ENCODE measurements at regions not wholly inside any gene's neighbourhood (a gene's known extent, or its start where the extent isn't known, plus 50 kb on each side); places are given as distances from the start of the nearest gene placed in this dataset.

DNA sequence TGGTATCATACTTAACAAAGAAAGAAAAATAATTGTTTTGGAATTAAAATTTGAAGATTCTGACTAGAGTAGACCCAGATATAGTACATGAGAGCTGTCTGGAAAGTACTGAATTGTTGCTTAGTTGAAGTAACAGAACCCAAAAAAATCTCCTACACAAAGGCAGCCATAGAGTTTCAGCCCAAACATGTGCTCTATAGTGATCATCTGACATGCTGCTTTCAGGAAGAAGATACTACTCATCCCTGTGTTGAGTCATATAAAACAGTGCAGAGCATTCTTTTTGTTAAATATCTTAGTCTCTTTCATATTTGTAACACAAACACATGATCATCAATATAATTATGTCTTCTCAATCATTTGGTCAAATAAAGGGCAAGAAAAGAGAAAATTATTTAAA, 84.8 kb upstream of the PTPRM start:
- no peak overlapping the region for H3K4me3 ChIP-seq (replicated peaks in 1 of 2; ENCODE audit: low read depth in 1 of 2, low read length in 2 of 2)
- H4K20me1 ChIP-seq (ENCODE audit: insufficient read depth): no peaks in the 10 kb centered on the region
- BruUV-seq (replicated peaks): no TSS peak
- H3K79me2 ChIP-seq (ENCODE audit: insufficient read depth, low read length): no peaks in the 10 kb centered on the region
- intact Hi-C loops (cut with micrococcal nuclease): no loop called here
- ATAC-seq: no peak
- H2AFZ ChIP-seq (ENCODE audit: low read depth, low read length, poor library complexity, severe bottlenecking): no peak overlapping the region
- CTCF ChIA-PET: no interaction called here
- no peaks in the 10 kb centered on the region for H3K27me3 ChIP-seq (ENCODE audit: insufficient read depth, low read length)
- H3K9me2 ChIP-seq (ENCODE audit: insufficient read depth): no peaks in the 10 kb centered on the region
- H3K4me2 ChIP-seq (ENCODE audit: low read length): no peak overlapping the region
- no peak overlapping the region for H3K27ac ChIP-seq (ENCODE audit: low read depth, low read length)
- H3K4me1 ChIP-seq (ENCODE audit: control insufficient read depth in 1 of 2, insufficient read depth in 2 of 2, low read length in 2 of 2): no peaks in the 10 kb centered on the region
- H3K36me3 ChIP-seq (ENCODE audit: control insufficient read depth in 1 of 2, insufficient read depth in 2 of 2, low read length in 2 of 2): no peaks in the 10 kb centered on the region
- DNase-seq (ENCODE audit: low read depth, low spot score): no peak
- H3K9me3 ChIP-seq (ENCODE audit: control insufficient read depth in 1 of 2, insufficient read depth in 1 of 2, low read depth in 1 of 2, low read length in 2 of 2): no peaks in the 10 kb centered on the region; a peak in 1 of 4 replicates
- POLR2A ChIA-PET: no interaction called here
- TF ChIP-seq, protein P1, sequence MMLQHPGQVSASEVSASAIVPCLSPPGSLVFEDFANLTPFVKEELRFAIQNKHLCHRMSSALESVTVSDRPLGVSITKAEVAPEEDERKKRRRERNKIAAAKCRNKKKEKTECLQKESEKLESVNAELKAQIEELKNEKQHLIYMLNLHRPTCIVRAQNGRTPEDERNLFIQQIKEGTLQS (IDR thresholded peaks at IDR 0.05): no peak
- no peak for TF ChIP-seq SIN3A (IDR thresholded peaks at IDR 0.05; ENCODE audit: low read depth)
- RAD21 ChIA-PET (ENCODE audit: low non-redundant PET in 1 of 2, low total read pairs in 2 of 2, uncharacterized antibody in 2 of 2, unreplicated experiment in 2 of 2): no interaction called here
- H3K9ac ChIP-seq (ENCODE audit: low read length): no peak overlapping the region

DNA sequence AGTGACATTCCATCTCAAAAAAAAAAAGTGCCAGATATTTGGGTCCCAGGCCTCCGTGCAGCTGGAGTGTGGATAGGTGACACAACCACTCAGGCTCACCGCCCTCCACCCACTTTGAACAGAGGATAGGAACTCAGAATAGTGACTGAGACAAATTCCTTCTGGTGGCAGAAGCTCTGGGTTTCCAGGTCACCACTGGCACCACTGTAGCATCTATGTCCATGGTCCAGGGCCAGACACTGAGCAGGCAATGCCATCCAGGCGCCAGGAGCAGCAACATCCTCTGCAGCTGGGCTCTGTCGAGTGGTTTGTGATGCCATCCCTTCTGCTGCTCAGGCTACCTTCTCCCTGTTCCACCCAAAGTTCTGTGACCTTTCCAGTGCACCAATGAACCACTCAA, 81.5 kb upstream of the PTPRM start:
- Histone ChIP-seq H3K4me3 (replicated peaks in 1 of 2; ENCODE audit: low read depth in 1 of 2, low read length in 2 of 2) (no peak overlapping the region), H2AFZ (ENCODE audit: low read depth, low read length, poor library complexity, severe bottlenecking) (no peak overlapping the region), H3K27ac (ENCODE audit: low read depth, low read length) (no peak overlapping the region), H3K79me2 (ENCODE audit: insufficient read depth, low read length) (no peaks in the 10 kb centered on the region), H4K20me1 (ENCODE audit: insufficient read depth) (no peaks in the 10 kb centered on the region), H3K36me3 (ENCODE audit: control insufficient read depth in 1 of 2, insufficient read depth in 2 of 2, low read length in 2 of 2) (no peaks in the 10 kb centered on the region), H3K9me3 (ENCODE audit: control insufficient read depth in 1 of 2, insufficient read depth in 1 of 2, low read depth in 1 of 2, low read length in 2 of 2) (no peaks in the 10 kb centered on the region; a peak in 1 of 4 replicates), H3K9me2 (ENCODE audit: insufficient read depth) (no peaks in the 10 kb centered on the region), H3K4me2 (ENCODE audit: low read length) (no peak overlapping the region), H3K9ac (ENCODE audit: low read length) (no peak overlapping the region), H3K27me3 (ENCODE audit: insufficient read depth, low read length) (no peaks in the 10 kb centered on the region), H3K4me1 (ENCODE audit: control insufficient read depth in 1 of 2, insufficient read depth in 2 of 2, low read length in 2 of 2) (no peaks in the 10 kb centered on the region)
- no TSS peak for BruUV-seq (replicated peaks)
- intact Hi-C loops (cut with micrococcal nuclease): no loop called here
- RAD21 ChIA-PET (ENCODE audit: low non-redundant PET in 1 of 2, low total read pairs in 2 of 2, uncharacterized antibody in 2 of 2, unreplicated experiment in 2 of 2): no interaction called here
- CTCF ChIA-PET: no interaction called here
- TF ChIP-seq CBX3 (IDR thresholded peaks at IDR 0.05; ENCODE audit: low read depth) (no peak), SP1 (IDR thresholded peaks at IDR 0.05; ENCODE audit: low read depth) (no peak), ZNF274 (IDR thresholded peaks at IDR 0.05; ENCODE audit: low read depth, low read length) (no peak), EZH2phosphoT487 (IDR thresholded peaks at IDR 0.05; ENCODE audit: borderline replicate concordance) (no peak), SIN3A (IDR thresholded peaks at IDR 0.05; ENCODE audit: low read depth) (no peak), EZH2 (IDR thresholded peaks at IDR 0.05) (no peak), FOSL1 (IDR thresholded peaks at IDR 0.05; ENCODE audit: low read depth) (no peak), POLR2A (IDR thresholded peaks at IDR 0.05; ENCODE audit: borderline replicate concordance, extremely low read depth, insufficient read depth, insufficient read length) (no peak), RAD21 (IDR thresholded peaks at IDR 0.05; ENCODE audit: low read depth) (no peak)
- TF ChIP-seq, protein P2, sequence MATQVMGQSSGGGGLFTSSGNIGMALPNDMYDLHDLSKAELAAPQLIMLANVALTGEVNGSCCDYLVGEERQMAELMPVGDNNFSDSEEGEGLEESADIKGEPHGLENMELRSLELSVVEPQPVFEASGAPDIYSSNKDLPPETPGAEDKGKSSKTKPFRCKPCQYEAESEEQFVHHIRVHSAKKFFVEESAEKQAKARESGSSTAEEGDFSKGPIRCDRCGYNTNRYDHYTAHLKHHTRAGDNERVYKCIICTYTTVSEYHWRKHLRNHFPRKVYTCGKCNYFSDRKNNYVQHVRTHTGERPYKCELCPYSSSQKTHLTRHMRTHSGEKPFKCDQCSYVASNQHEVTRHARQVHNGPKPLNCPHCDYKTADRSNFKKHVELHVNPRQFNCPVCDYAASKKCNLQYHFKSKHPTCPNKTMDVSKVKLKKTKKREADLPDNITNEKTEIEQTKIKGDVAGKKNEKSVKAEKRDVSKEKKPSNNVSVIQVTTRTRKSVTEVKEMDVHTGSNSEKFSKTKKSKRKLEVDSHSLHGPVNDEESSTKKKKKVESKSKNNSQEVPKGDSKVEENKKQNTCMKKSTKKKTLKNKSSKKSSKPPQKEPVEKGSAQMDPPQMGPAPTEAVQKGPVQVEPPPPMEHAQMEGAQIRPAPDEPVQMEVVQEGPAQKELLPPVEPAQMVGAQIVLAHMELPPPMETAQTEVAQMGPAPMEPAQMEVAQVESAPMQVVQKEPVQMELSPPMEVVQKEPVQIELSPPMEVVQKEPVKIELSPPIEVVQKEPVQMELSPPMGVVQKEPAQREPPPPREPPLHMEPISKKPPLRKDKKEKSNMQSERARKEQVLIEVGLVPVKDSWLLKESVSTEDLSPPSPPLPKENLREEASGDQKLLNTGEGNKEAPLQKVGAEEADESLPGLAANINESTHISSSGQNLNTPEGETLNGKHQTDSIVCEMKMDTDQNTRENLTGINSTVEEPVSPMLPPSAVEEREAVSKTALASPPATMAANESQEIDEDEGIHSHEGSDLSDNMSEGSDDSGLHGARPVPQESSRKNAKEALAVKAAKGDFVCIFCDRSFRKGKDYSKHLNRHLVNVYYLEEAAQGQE (IDR thresholded peaks at IDR 0.05; ENCODE audit: low read depth): no peak
- POLR2A ChIA-PET: no interaction called here
- DNase-seq (ENCODE audit: low read depth, low spot score) (no peak), ATAC-seq (no peak)

Measured in HCT116 (cell line).